Stomach (tissue), 4 donors: ENCODE measurements at regions not wholly inside any gene's neighbourhood (a gene's known extent, or its start where the extent isn't known, plus 50 kb on each side); places are given as distances from the start of the nearest gene placed in this dataset.

Experiments
- POLR2A ChIP-seq, 4 donors: fragments of 450-650 bp; IDR thresholded peaks; one replicate each; pipeline ENCODE4 v1.6.1; 2016; ENCODE audit warnings: antibody characterized with exemption in 4 of 4, control low read depth in 2 of 4, mild to moderate bottlenecking in 1 of 4, moderate library complexity in 1 of 4
- TF ChIP-seq, protein P1 (sequence below), 7 experiments: fragments of 450-650 bp in 4 of 7; fragments of 200-600 bp in 3 of 7; sonication (generic) in 3 of 7; IDR thresholded peaks; one replicate each; pipeline ENCODE4 v1.5.1; 2016 to 2019; ENCODE audit warnings: antibody characterized with exemption in 7 of 7, control low read depth in 2 of 7, mild to moderate bottlenecking in 1 of 7

DNA sequence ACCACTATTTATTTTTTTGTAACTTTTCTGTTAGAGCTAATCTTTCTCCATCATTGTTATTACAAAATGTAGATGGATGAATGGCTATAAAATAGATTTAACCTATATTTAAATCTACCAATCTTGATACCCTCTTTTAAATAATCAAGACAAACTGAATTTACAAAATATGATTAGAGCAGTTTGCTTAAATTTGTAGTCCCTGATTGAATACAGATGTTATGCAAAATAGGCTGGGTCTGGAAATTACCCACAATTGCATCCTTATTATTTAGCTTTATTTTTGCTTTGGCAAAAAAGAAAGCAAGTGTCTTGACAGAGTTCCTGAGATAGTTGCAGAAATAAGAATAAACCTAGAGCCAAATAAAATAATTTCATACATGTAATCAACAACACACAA lies 352.8 kb downstream of the KLF12 start:
- TF ChIP-seq, protein P1, sequence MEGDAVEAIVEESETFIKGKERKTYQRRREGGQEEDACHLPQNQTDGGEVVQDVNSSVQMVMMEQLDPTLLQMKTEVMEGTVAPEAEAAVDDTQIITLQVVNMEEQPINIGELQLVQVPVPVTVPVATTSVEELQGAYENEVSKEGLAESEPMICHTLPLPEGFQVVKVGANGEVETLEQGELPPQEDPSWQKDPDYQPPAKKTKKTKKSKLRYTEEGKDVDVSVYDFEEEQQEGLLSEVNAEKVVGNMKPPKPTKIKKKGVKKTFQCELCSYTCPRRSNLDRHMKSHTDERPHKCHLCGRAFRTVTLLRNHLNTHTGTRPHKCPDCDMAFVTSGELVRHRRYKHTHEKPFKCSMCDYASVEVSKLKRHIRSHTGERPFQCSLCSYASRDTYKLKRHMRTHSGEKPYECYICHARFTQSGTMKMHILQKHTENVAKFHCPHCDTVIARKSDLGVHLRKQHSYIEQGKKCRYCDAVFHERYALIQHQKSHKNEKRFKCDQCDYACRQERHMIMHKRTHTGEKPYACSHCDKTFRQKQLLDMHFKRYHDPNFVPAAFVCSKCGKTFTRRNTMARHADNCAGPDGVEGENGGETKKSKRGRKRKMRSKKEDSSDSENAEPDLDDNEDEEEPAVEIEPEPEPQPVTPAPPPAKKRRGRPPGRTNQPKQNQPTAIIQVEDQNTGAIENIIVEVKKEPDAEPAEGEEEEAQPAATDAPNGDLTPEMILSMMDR (IDR thresholded peaks at IDR 0.05) = no peak
- TF ChIP-seq POLR2A (IDR thresholded peaks at IDR 0.05) = no peak
